SK-N-SH (cell line): ENCODE measurements at regions not wholly inside any gene's neighbourhood (a gene's known extent, or its start where the extent isn't known, plus 50 kb on each side); places are given as distances from the start of the nearest gene placed in this dataset.

ENCODE experiments used
- CTCF ChIA-PET: fragments of 300-600, 350-600 bp; formaldehyde crosslinking; extraction: SDS; loops from one replicate; lab custom pipeline; 2021; lab: Yijun Ruan, JAX
- POLR2A ChIA-PET: fragments of 350-600 bp; sonication (Branson Sonifier 250); formaldehyde crosslinking; extraction: SDS; loops from one replicate; lab custom pipeline; 2020; ENCODE audit warnings: antibody characterized with exemption, inconsistent platforms; lab: Yijun Ruan, JAX
- DNase-seq: peaks from one replicate; pipeline ENCODE4 v3.0.0; 2012
- H2AFZ ChIP-seq: fragments of 200-600 bp; sonication (generic); 2 replicates; pipeline ENCODE4 v1.8.1; 2016; ENCODE audit warnings: antibody characterized with exemption, mild to moderate bottlenecking, low read depth
- H3F3A ChIP-seq: fragments of 200-600 bp; sonication (generic); replicated peaks from 2 replicates; pipeline ENCODE3; 2016; ENCODE audit warnings: antibody characterized with exemption, mild to moderate bottlenecking; ENCODE audit not compliant: insufficient read depth
- H3K27ac ChIP-seq, 2 experiments: fragments of 200-500 bp in 1 of 2; fragments of 200-600 bp in 1 of 2; sonication (Bioruptor generic) in 1 of 2; sonication (generic), shearing (Covaris generic) in 1 of 2; 2 replicates each; pipeline versions ENCODE4 v1.5.1 to v1.6.1; 2014 to 2016; ENCODE audit warnings: low read depth in 2 of 2, inconsistent platforms in 1 of 2, low read length in 1 of 2, mild to moderate bottlenecking in 1 of 2, mixed read lengths in 1 of 2
- H3K27me3 ChIP-seq: fragments of 200-600 bp; sonication (generic), shearing (Covaris generic); 2 replicates; pipeline ENCODE4 v1.6.1; 2016; ENCODE audit warnings: mixed run types; ENCODE audit not compliant: insufficient read depth
- H3K36me3 ChIP-seq, 2 experiments: fragments of 200-500 bp in 1 of 2; fragments of 200-600 bp in 1 of 2; sonication (Bioruptor generic) in 1 of 2; sonication (generic) in 1 of 2; replicated peaks in 1 of 2; 2 replicates each; pipeline versions ENCODE3 to v1.5.1; 2014 to 2016; ENCODE audit warnings: low read length in 1 of 2, mild to moderate bottlenecking in 1 of 2; ENCODE audit not compliant: insufficient read depth in 2 of 2, control insufficient read depth in 1 of 2
- H3K4me1 ChIP-seq, 2 experiments: fragments of 200-500 bp in 1 of 2; fragments of 200-600 bp in 1 of 2; sonication (Bioruptor generic) in 1 of 2; sonication (generic), shearing (Covaris generic) in 1 of 2; 2 replicates each; pipeline versions ENCODE4 v1.5.1 to v1.6.1; 2014 to 2016; ENCODE audit warnings: low read depth in 1 of 2, low read length in 1 of 2, mixed run types in 1 of 2; ENCODE audit not compliant: insufficient read depth in 2 of 2, control insufficient read depth in 1 of 2
- H3K4me2 ChIP-seq: fragments of 200-600 bp; sonication (generic), shearing (Covaris generic); 2 replicates; pipeline ENCODE4 v1.6.1; 2017; ENCODE audit warnings: mixed run types
- H3K4me3 ChIP-seq, 2 experiments: fragments of 200-500 bp in 1 of 2; fragments of 200-600 bp in 1 of 2; sonication (Bioruptor generic) in 1 of 2; sonication (generic), shearing (Covaris generic) in 1 of 2; 2 replicates each; pipeline versions ENCODE4 v1.5.1 to v1.8.1; 2014 to 2016; ENCODE audit warnings: low read depth in 2 of 2, inconsistent platforms in 1 of 2, low read length in 1 of 2, mild to moderate bottlenecking in 1 of 2, mixed read lengths in 1 of 2, moderate library complexity in 1 of 2
- H3K79me2 ChIP-seq: fragments of 200-600 bp; sonication (generic); 2 replicates; pipeline ENCODE4 v1.8.1; 2017; ENCODE audit warnings: mild to moderate bottlenecking; ENCODE audit not compliant: insufficient read depth
- H3K9ac ChIP-seq: fragments of 200-600 bp; sonication (generic); 2 replicates; pipeline ENCODE4 v1.6.1; 2017; ENCODE audit warnings: mixed run types
- H3K9me2 ChIP-seq: fragments of 200-600 bp; sonication (generic); 2 replicates; pipeline ENCODE4 v1.6.1; 2017; ENCODE audit warnings: mixed run types
- H3K9me3 ChIP-seq: fragments of 200-600 bp; sonication (generic); 2 replicates; pipeline ENCODE4 v1.6.1; 2017; ENCODE audit warnings: mixed run types, mild to moderate bottlenecking, moderate library complexity
- H4K20me1 ChIP-seq: fragments of 200-600 bp; sonication (generic); 2 replicates; pipeline ENCODE4 v1.6.1; 2017; ENCODE audit warnings: mild to moderate bottlenecking, mixed run types; ENCODE audit not compliant: insufficient read depth
- CHD2 ChIP-seq: fragments of 150-350 bp; IDR thresholded peaks from 2 replicates; pipeline ENCODE4 v1.6.1; 2018; ENCODE audit warnings: low read length; ENCODE audit not compliant: partially characterized antibody
- CTCF ChIP-seq: fragments of 200-600 bp; sonication (generic); IDR thresholded peaks from 2 replicates; pipeline ENCODE4 v1.6.1; 2017; ENCODE audit warnings: antibody characterized with exemption, mild to moderate bottlenecking, moderate library complexity
- FOSL2 ChIP-seq: IDR thresholded peaks from 2 replicates; pipeline ENCODE4 v1.4.0; 2012; ENCODE audit warnings: low read depth, mild to moderate bottlenecking, moderate library complexity, borderline replicate concordance
- FOXJ3 ChIP-seq: sonication (generic); formaldehyde crosslinking; IDR thresholded peaks from 2 replicates; pipeline ENCODE4 v1.5.1; 2020; ENCODE audit warnings: mild to moderate bottlenecking, missing genetic modification reagents
- IRF3 ChIP-seq: fragments of 150-350 bp; IDR thresholded peaks from 2 replicates; pipeline ENCODE4 v1.6.1; 2016; ENCODE audit warnings: mild to moderate bottlenecking, low read depth, low read length
- JUND ChIP-seq: IDR thresholded peaks from 2 replicates; pipeline ENCODE4 v1.4.0; 2012
- MAX ChIP-seq: IDR thresholded peaks from 2 replicates; pipeline ENCODE4 v1.4.0; 2012; ENCODE audit warnings: low read depth
- MEF2A ChIP-seq: IDR thresholded peaks from 2 replicates; pipeline ENCODE4 v1.4.0; 2012; ENCODE audit warnings: low read depth, borderline replicate concordance
- NFIC ChIP-seq: IDR thresholded peaks from 2 replicates; pipeline ENCODE4 v1.4.0; 2012; ENCODE audit warnings: borderline replicate concordance
- NRF1 ChIP-seq: IDR thresholded peaks from 2 replicates; pipeline ENCODE4 v1.6.1; 2012; ENCODE audit warnings: low read depth, mild to moderate bottlenecking, low read length
- RAD21 ChIP-seq: IDR thresholded peaks from 2 replicates; pipeline ENCODE4 v1.6.1; 2012; ENCODE audit warnings: mild to moderate bottlenecking, low read length
- RCOR1 ChIP-seq: fragments of 150-350 bp; IDR thresholded peaks from 2 replicates; pipeline ENCODE4 v1.6.1; 2017; ENCODE audit warnings: antibody characterized with exemption, low read length
- RFX5 ChIP-seq: IDR thresholded peaks from 2 replicates; pipeline ENCODE4 v1.6.1; 2012; ENCODE audit warnings: mild to moderate bottlenecking, improper control_type of control experiment, low read length
- SIN3A ChIP-seq: IDR thresholded peaks from 2 replicates; pipeline ENCODE4 v1.6.1; 2012; ENCODE audit warnings: low read depth, mild to moderate bottlenecking, low read length, moderate library complexity, borderline replicate concordance
- SMC3 ChIP-seq: IDR thresholded peaks from 2 replicates; pipeline ENCODE4 v1.6.1; 2012; ENCODE audit warnings: low read depth, low read length, improper control_type of control experiment
- TEAD4 ChIP-seq: IDR thresholded peaks from 2 replicates; pipeline ENCODE4 v1.4.0; 2012; ENCODE audit warnings: mild to moderate bottlenecking, borderline replicate concordance; ENCODE audit not compliant: insufficient read depth
- YY1 ChIP-seq: IDR thresholded peaks from 2 replicates; pipeline ENCODE4 v1.4.0; 2012; ENCODE audit warnings: low read depth, mild to moderate bottlenecking
- ZBTB33 ChIP-seq: IDR thresholded peaks from 2 replicates; pipeline ENCODE4 v1.4.0; 2012; ENCODE audit warnings: low read depth, borderline replicate concordance
- WGBS: methylation state at CpG from one replicate; pipeline ENCODE4 v1.1.6; 2017; ENCODE audit warnings: low lambda C conversion rate; 5-methylcytosine and 5-hydroxymethylcytosine counted together
- TF ChIP-seq, protein P1 (sequence below): fragments of 150-350 bp; IDR thresholded peaks from 2 replicates; pipeline ENCODE4 v1.6.1; 2017; ENCODE audit warnings: antibody characterized with exemption, low read length, low read depth, borderline replicate concordance

GRCh38 chr22:22358152-22358551 is 113.6 kb downstream of the VPREB1 start:
- CTCF ChIA-PET = interaction anchor here (0.6 to 2.5 kb wide), 7 partner anchors 11 to 105 kb away, joined by 3 to 18 read pairs (median 3); no protein-coding TSS in a partner anchor
- H4K20me1 ChIP-seq = no peaks in the 10 kb centered on the region
- TF ChIP-seq CTCF (no peak), RCOR1 (no peak), MAX (no peak), MEF2A (no peak), JUND (no peak), FOXJ3 (CRISPR knock-in tag) (no peak), NRF1 (no peak), FOSL2 (no peak), SMC3 (no peak), NFIC (no peak), RFX5 (no peak), TEAD4 (no peak), SIN3A (no peak), RAD21 (no peak)
- TF ChIP-seq, protein P1, sequence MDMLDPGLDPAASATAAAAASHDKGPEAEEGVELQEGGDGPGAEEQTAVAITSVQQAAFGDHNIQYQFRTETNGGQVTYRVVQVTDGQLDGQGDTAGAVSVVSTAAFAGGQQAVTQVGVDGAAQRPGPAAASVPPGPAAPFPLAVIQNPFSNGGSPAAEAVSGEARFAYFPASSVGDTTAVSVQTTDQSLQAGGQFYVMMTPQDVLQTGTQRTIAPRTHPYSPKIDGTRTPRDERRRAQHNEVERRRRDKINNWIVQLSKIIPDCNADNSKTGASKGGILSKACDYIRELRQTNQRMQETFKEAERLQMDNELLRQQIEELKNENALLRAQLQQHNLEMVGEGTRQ = no peak
- TF ChIP-seq, all 33 proteins: peak for 0
- no peak overlapping the region for H3K27ac ChIP-seq
- H3K9ac ChIP-seq = no peak overlapping the region
- H3K4me1 ChIP-seq = no peaks in the 10 kb centered on the region; a peak in 1 of 4 replicates
- H3K4me2 ChIP-seq = no peak overlapping the region
- H3K9me2 ChIP-seq = no peaks in the 10 kb centered on the region
- WGBS = 25% methylated on average over 2 of the region's 4 CpGs
- no peak overlapping the region for H3K4me3 ChIP-seq
- POLR2A ChIA-PET = no interaction called here
- no peaks in the 10 kb centered on the region for H3K9me3 ChIP-seq
- H3F3A ChIP-seq = no peaks in the 10 kb centered on the region
- H2AFZ ChIP-seq = no peak overlapping the region
- H3K36me3 ChIP-seq = no peaks in the 10 kb centered on the region
- H3K27me3 ChIP-seq = peaks cover 27% of the 10 kb centered on the region
- H3K79me2 ChIP-seq = no peaks in the 10 kb centered on the region
- no peak for DNase-seq

GRCh38 chr22:22358686-22359085 is 114.1 kb downstream of the VPREB1 start:
- Histone ChIP-seq H4K20me1 (no peaks in the 10 kb centered on the region), H3K79me2 (no peaks in the 10 kb centered on the region), H3K4me2 (no peak overlapping the region), H3K4me3 (no peak overlapping the region), H3K4me1 (no peaks in the 10 kb centered on the region; a peak in 1 of 4 replicates), H3K36me3 (no peaks in the 10 kb centered on the region), H3K27me3 (peaks cover 27% of the 10 kb centered on the region), H3K9ac (no peak overlapping the region), H2AFZ (no peak overlapping the region), H3F3A (no peaks in the 10 kb centered on the region), H3K27ac (no peak overlapping the region), H3K9me3 (no peaks in the 10 kb centered on the region), H3K9me2 (no peaks in the 10 kb centered on the region)
- 10% methylated on average over 2 of the region's 2 CpGs for WGBS
- ChIA-PET POLR2A (no interaction called here), CTCF (interaction anchor here (0.6 to 2.1 kb wide), 2 partner anchors 12 to 16 kb away, joined by 3 to 6 read pairs; no protein-coding TSS in a partner anchor)
- TF ChIP-seq SMC3 = no peak
- no peak for TF ChIP-seq IRF3
- no peak for TF ChIP-seq MAX
- TF ChIP-seq ZBTB33 = no peak
- TF ChIP-seq TEAD4 = no peak
- TF ChIP-seq RCOR1 = no peak
- TF ChIP-seq YY1 = no peak
- TF ChIP-seq CHD2 = no peak
- DNase-seq = no peak
